Ascending aorta (tissue), 2 donors: ENCODE measurements at regions not wholly inside any gene's neighbourhood (a gene's known extent, or its start where the extent isn't known, plus 50 kb on each side); places are given as distances from the start of the nearest gene placed in this dataset.

Experiments used
- DNase-seq, 2 donors: peaks; one replicate each; pipeline ENCODE4 v3.0.0-alpha.2; 2019; ENCODE audit warnings: low spot score in 2 of 2
- H3K27ac ChIP-seq, 2 donors: fragments of 200-600 bp; sonication (generic); one replicate each; pipeline ENCODE4 v1.5.1; 2016 to 2017; ENCODE audit warnings: mild to moderate bottlenecking in 1 of 2
- H3K27me3 ChIP-seq: fragments of 200-600 bp; sonication (generic); one replicate; pipeline ENCODE4 v1.5.1; 2017
- H3K36me3 ChIP-seq, 2 donors: fragments of 200-600 bp; sonication (generic); one replicate each; pipeline ENCODE4 v1.5.1; 2016
- H3K4me1 ChIP-seq, 2 donors: fragments of 200-600 bp; sonication (generic); one replicate each; pipeline ENCODE4 v1.5.1; 2016 to 2017; ENCODE audit warnings: mild to moderate bottlenecking in 1 of 2
- H3K4me3 ChIP-seq, 2 donors: fragments of 200-600 bp; sonication (generic); one replicate each; pipeline ENCODE4 v1.5.1; 2016 to 2017; ENCODE audit warnings: mild to moderate bottlenecking in 1 of 2
- H3K9me3 ChIP-seq, 2 donors: fragments of 200-600 bp; sonication (generic); one replicate each; pipeline ENCODE4 v1.5.1; 2016
- CTCF ChIP-seq, 3 experiments: fragments of 200-600 bp in 2 of 3; fragments of 450-650 bp in 1 of 3; sonication (generic) in 2 of 3; IDR thresholded peaks; one replicate each; pipeline ENCODE4 v1.5.1; 2016 to 2019; ENCODE audit warnings: antibody characterized with exemption in 3 of 3, mild to moderate bottlenecking in 1 of 3, moderate library complexity in 1 of 3
- intact Hi-C: fragments of 100-400 bp; cut with DNase I; formaldehyde crosslinking; loops from one replicate; pipeline ENCODE4 v1.15.1; 2023

- peak overlapping the region; percentile 71 to 73 for H3K27ac ChIP-seq
- no peaks in the 10 kb centered on the region for H3K27me3 ChIP-seq
- intact Hi-C loops: loop anchor here (2.0 to 5.0 kb wide), 4 partner anchors 37 to 797 kb away; no protein-coding TSS in a partner anchor
- H3K36me3 ChIP-seq: no peaks in the 10 kb centered on the region
- no peak for TF ChIP-seq CTCF (IDR thresholded peaks at IDR 0.05)
- no peak for DNase-seq
- no peaks in the 10 kb centered on the region for H3K9me3 ChIP-seq
- H3K4me1 ChIP-seq: peaks cover 0 to 26% of the 10 kb centered on the region in 2 donors
- H3K4me3 ChIP-seq: peak overlapping the region in 1 of 2 donors; percentile 58
Measured at GRCh38 chr1:218499911-218500310, 154.8 kb downstream of the TGFB2 start.

GRCh38 chr1:218501161-218501560, 156.0 kb downstream of the TGFB2 start:
- H3K4me3 ChIP-seq: no peak overlapping the region
- no peak for TF ChIP-seq CTCF (IDR thresholded peaks at IDR 0.05)
- H3K27me3 ChIP-seq: no peaks in the 10 kb centered on the region
- intact Hi-C loops: no loop called here
- no peak for DNase-seq
- H3K36me3 ChIP-seq: no peaks in the 10 kb centered on the region
- peaks cover 0 to 26% of the 10 kb centered on the region in 2 donors for H3K4me1 ChIP-seq
- H3K9me3 ChIP-seq: no peaks in the 10 kb centered on the region
- H3K27ac ChIP-seq: no peak overlapping the region

GRCh38 chr1:218502383-218502782, 157.2 kb downstream of the TGFB2 start:
- Histone ChIP-seq H3K4me3 (no peak overlapping the region), H3K27me3 (no peaks in the 10 kb centered on the region), H3K4me1 (peaks cover 0 to 23% of the 10 kb centered on the region in 2 donors), H3K27ac (no peak overlapping the region), H3K36me3 (no peaks in the 10 kb centered on the region), H3K9me3 (no peaks in the 10 kb centered on the region)
- TF ChIP-seq CTCF (IDR thresholded peaks at IDR 0.05): no peak
- no peak for DNase-seq
- intact Hi-C loops: no loop called here

GRCh38 chr1:218503102-218503501, 158.0 kb downstream of the TGFB2 start:
- no peak overlapping the region for H3K4me3 ChIP-seq
- DNase-seq: no peak

GRCh38 chr1:218507355-218508002, 162.3 kb downstream of the TGFB2 start:
- Histone ChIP-seq H3K36me3 (no peaks in the 10 kb centered on the region), H3K4me3 (no peak overlapping the region), H3K9me3 (no peaks in the 10 kb centered on the region), H3K27ac (no peak overlapping the region), H3K4me1 (no peaks in the 10 kb centered on the region), H3K27me3 (no peaks in the 10 kb centered on the region)
- no peak for DNase-seq
- no peak for TF ChIP-seq CTCF (IDR thresholded peaks at IDR 0.05)
- intact Hi-C loops: no loop called here

More at GRCh38 chr1:218503102-218503501, 158.0 kb downstream of the TGFB2 start:
- Histone ChIP-seq H3K36me3 (no peaks in the 10 kb centered on the region), H3K27me3 (no peaks in the 10 kb centered on the region), H3K9me3 (no peaks in the 10 kb centered on the region), H3K27ac (no peak overlapping the region), H3K4me1 (peaks cover 0 to 16% of the 10 kb centered on the region in 2 donors)
- no peak for TF ChIP-seq CTCF (IDR thresholded peaks at IDR 0.05)
- intact Hi-C loops: no loop called here
